NOMO-1 treated with DMSO at 0.1 percent for 48 hours (cell line): ENCODE measurements at regions not wholly inside any gene's neighbourhood (a gene's known extent, or its start where the extent isn't known, plus 50 kb on each side); places are given as distances from the start of the nearest gene placed in this dataset.

Experiments
- DNase-seq: peaks from one replicate; lab custom pipeline; 2025; ENCODE audit not compliant: unreplicated experiment; lab: John Stamatoyannopoulos, UW

DNA sequence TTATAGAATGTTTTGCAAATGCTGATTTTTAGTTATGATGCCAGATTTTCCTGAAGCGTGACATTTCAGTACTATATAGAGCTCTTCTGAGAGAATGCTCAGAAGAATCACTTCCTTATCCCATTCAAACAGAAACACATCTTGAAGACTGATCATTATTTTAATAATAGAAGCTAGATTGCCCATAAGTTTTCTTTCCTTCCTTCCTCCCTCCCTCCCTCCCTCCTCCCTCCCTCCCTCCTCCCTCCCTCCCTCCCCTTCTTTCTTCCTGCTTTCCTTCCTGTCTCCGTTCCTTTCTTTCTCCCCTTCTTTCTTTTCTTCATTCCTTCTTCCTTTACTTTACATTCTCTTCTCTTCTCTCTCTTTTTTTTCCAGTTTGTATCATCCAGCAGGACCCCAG is 767.4 kb downstream of the IRX1 start:
- no peak for DNase-seq

- no peak for DNase-seq
These were observed 771.0 kb downstream of the IRX1 start for GRCh38 chr5:4366628-4367027.

GRCh38 chr5:4370218-4370617 is 769.9 kb upstream of the ADAMTS16 start:
- no peak for DNase-seq

DNA sequence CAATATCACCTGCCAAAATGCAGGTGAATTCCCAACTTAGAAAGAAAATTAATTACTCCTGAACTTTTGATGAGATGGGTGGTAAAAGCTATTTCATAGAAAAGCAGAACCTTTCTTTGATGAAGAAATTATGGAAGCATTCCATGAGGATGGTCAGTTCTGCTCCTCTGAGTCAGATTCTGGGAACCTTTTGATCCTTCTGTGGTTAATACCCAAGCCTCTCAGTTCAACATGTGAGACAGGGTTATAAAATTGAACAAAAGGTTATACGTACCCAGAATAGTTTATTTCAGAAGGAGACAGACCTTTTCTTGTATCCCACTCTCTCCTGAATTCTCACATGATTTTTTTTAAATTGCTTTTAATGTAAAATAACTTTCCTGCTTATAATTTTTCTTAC is 767.6 kb upstream of the ADAMTS16 start:
- no peak for DNase-seq

- DNase-seq = no peak
These were observed 766.9 kb upstream of the ADAMTS16 start for GRCh38 chr5:4373051-4373820.

- peak; percentile 62 for DNase-seq
These were observed 765.3 kb upstream of the ADAMTS16 start for GRCh38 chr5:4374866-4375265.

GRCh38 chr5:4375640-4376039 is 764.5 kb upstream of the ADAMTS16 start:
- no peak for DNase-seq

DNA sequence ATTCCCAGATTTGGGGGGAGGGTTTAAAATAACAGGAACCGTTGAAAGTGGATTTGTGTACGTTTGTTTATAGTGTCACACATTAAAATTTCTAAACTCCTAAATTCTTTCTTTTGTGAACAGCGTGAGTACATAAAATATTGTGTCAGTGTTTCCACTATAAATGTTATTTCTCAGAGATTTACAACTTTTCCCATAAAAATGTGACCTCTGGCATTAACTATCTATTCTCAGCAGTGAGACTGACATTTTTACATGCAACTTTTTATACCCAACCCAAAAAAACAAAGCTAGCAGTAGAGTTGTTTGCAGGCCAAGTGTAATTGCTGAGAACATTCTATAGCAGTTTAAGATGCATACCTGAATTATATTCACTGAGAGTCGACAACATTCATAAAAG is 757.0 kb upstream of the ADAMTS16 start:
- DNase-seq = no peak

DNA sequence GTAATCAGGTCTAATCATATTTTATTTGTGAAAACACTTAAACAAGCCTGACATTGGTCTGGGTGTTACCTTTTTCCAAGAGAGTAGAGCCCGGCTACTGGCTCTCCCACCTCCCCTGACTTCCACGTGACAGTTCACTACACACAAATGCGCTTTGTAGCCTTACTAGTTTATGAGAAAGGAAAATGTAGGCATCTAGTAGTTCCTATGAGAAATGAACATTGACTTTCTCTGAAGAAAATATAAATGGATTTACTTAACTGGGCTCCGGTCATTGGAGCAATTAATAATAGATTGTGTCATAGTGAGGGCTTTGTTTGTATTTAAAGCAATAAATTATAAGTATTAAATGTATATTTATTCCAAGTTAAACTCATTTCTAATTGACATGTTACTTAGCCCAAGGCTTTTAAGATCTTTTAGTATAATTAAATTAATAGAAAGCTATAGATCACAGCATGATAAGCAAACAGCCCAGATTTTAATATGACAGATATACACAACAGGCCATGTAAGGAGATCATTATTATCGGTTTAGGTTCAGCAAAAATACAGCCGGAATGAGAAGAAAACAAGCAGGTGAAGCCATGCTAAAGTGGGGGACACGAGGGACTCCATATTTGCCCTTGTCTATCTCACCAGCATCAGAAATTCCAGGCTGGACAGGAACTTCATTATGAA is 756.5 kb upstream of the ADAMTS16 start:
- no peak for DNase-seq

DNA sequence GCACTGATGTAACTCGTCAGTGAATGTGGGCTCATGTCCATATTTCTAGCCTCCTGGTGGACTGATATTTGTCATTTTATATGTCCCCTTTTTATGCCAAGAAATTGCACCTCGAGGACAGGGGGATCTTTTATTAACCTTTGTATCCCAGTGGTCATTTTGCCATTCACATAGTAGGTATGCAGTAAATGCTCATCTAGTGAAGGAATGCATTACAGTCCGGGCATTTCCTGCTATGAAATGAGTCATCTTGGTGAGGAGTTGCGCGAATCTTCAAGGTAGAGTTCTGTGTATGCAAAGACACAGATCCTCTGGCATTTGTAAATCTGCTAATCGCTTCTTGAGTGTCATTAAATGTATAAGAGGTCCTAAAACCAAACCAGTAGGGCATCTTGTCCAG is 755.5 kb upstream of the ADAMTS16 start:
- DNase-seq = no peak

- no peak for DNase-seq
These were observed 754.0 kb upstream of the ADAMTS16 start for GRCh38 chr5:4386152-4386551.

GRCh38 chr5:4387290-4387689 is 752.8 kb upstream of the ADAMTS16 start:
- DNase-seq = no peak

- DNase-seq = no peak
These were observed 744.4 kb upstream of the ADAMTS16 start for GRCh38 chr5:4395752-4396151.

- no peak for DNase-seq
These were observed 734.4 kb upstream of the ADAMTS16 start for GRCh38 chr5:4405614-4406219.

DNA sequence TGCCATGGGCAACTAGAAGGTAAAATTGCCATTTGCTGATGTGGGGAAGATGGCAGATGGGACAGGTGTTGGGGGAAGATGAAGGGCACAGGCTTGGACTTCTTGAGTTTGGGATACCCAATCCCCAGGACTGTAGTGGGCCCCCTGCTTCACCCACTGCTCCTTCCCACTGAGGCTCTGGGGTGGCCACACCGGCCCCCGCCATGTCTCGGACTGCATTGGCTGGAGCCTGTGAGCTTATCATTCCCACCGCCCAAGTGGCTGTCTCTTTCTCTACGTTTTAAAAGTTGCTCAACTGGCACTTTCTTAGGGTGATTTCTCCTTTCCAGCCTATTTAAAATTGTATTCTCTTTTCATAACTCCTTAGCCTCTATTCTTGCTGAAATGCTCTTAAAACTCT is 730.0 kb upstream of the ADAMTS16 start:
- no peak for DNase-seq

- DNase-seq = no peak
These were observed 728.5 kb upstream of the ADAMTS16 start for GRCh38 chr5:4411664-4412063.

- no peak for DNase-seq
These were observed 726.1 kb upstream of the ADAMTS16 start for GRCh38 chr5:4413996-4414395.

DNA sequence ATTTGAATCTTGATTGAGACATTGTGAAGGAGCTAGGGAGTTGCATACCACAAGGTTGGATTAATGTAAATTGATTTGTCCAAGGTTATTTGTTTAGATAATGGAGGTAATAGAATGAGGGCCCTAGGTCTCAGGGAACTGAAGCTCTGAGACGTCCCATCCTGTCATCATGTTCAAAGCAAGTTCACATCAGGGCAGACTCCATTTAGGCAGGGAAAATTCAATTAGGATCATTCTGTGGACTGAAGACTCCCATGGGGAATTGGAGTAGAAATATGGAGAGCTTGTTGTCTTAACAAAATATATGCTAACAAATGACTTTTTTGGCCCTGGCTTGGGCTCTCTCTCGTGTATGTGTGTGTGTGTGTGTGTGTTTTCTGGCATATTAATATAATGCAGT is 722.0 kb upstream of the ADAMTS16 start:
- no peak for DNase-seq

GRCh38 chr5:4419281-4419680 is 720.8 kb upstream of the ADAMTS16 start:
- no peak for DNase-seq

DNA sequence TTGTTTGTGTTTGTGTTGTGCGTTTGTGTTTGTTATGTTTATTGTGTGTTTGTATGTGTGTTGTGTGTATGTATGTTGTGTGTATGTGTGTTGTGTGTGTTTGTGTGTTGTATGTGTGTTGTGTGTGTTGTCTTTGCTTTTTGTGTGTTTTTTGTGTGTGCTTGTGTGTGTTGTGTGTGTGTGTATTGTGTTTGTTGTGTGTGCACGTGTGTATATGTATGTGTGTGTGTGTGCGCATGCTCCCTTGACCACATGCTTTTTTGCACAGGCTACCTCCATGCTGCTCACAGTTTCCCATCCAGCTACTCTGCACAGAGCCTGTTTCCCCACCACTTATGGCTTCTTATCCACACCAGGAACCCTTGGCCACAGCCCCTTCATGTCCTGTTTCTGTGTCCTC is 720.0 kb upstream of the ADAMTS16 start:
- DNase-seq = no peak

GRCh38 chr5:4420681-4421080 is 719.4 kb upstream of the ADAMTS16 start:
- no peak for DNase-seq

DNA sequence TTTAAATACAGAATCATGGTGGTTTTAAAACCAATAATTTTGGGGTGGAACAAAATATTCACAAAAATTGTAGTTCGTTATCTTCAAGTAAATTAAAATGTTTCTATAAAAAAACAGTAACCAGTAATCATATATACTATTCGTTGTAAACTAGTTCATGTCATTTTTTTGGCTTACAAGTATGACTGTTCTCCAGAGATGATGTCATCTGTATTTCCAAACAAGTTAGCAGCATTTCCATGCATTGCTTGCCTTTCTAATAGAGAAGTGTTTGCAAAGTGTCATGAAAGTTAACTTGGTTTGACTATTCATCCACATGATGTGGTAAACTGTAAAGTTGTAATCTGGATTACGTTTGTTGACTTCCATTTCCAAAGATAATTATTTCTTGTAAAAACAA is 717.9 kb upstream of the ADAMTS16 start:
- DNase-seq = no peak
